GM20000 (cell line): ENCODE measurements at regions not wholly inside any gene's neighbourhood (a gene's known extent, or its start where the extent isn't known, plus 50 kb on each side); places are given as distances from the start of the nearest gene placed in this dataset.

Experiments used
- DNase-seq: peaks from one replicate; pipeline ENCODE4 v3.0.0; 2012; ENCODE audit warnings: low spot score
- TF ChIP-seq, protein P1 (sequence below): IDR thresholded peaks from 2 replicates; pipeline ENCODE4 v1.5.1; 2012; ENCODE audit warnings: mild to moderate bottlenecking, control low read depth; ENCODE audit errors: extremely low read depth, missing control alignments

DNA sequence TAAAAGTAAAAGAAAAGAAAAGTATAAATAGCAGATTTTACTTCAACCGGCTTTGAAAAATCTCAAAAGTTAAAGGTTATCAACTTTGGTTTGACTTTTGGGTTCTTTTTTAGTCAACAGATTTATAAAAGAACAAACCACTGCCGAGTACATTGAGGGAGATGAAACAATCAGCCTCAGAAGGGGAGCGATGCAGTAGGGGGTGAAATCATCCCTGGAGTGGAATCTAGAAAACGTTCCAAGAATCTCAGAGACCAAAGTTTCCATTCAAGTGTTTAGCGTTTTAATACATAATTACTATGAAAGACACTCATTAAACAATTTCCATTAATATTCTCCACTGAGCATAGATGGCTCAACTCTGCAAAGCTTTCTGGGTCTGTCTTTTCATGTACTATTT is 745.5 kb downstream of the NR2F2 start:
- TF ChIP-seq, protein P1, sequence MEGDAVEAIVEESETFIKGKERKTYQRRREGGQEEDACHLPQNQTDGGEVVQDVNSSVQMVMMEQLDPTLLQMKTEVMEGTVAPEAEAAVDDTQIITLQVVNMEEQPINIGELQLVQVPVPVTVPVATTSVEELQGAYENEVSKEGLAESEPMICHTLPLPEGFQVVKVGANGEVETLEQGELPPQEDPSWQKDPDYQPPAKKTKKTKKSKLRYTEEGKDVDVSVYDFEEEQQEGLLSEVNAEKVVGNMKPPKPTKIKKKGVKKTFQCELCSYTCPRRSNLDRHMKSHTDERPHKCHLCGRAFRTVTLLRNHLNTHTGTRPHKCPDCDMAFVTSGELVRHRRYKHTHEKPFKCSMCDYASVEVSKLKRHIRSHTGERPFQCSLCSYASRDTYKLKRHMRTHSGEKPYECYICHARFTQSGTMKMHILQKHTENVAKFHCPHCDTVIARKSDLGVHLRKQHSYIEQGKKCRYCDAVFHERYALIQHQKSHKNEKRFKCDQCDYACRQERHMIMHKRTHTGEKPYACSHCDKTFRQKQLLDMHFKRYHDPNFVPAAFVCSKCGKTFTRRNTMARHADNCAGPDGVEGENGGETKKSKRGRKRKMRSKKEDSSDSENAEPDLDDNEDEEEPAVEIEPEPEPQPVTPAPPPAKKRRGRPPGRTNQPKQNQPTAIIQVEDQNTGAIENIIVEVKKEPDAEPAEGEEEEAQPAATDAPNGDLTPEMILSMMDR = no peak
- no peak for DNase-seq

DNA sequence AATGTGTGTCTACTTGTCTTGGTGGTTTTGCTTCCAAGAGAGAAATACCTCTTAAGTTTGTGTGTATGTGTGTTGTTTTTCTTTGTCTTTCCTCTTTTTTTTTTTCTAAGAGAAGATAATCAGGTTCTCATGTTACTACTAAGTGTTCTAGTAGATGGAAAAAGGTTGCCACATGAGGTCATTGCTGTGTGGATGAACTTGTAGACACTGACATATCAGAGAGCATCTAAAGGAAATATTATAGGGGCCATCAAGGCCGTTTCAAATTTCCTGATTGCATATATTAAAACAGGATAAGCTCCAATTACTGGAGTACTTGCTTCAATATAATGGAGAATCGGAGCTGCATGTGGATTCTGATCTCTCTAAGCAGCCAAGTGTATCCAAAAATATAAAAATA is 747.5 kb downstream of the NR2F2 start:
- no peak for DNase-seq
- TF ChIP-seq, protein P1 = no peak

DNA sequence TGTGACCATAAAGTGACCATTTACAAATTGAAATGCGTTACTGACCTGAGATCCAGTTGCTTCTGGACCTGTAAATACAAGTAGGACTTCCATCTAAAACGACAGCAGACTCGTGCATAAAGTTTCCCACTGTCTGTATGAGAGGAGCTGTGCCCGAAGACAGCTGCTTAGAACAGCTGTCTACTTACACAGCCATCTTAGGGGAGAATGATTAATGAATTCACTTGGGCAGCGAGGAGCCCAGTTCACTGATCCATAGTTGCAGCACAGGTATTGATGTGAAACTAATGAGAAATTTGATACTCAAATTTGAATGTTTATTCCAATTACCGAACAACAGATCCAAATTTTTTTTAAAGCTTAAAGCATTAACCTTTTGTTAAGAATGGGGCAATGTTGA is 748.1 kb downstream of the NR2F2 start:
- DNase-seq = no peak
- TF ChIP-seq, protein P1 = no peak

DNA sequence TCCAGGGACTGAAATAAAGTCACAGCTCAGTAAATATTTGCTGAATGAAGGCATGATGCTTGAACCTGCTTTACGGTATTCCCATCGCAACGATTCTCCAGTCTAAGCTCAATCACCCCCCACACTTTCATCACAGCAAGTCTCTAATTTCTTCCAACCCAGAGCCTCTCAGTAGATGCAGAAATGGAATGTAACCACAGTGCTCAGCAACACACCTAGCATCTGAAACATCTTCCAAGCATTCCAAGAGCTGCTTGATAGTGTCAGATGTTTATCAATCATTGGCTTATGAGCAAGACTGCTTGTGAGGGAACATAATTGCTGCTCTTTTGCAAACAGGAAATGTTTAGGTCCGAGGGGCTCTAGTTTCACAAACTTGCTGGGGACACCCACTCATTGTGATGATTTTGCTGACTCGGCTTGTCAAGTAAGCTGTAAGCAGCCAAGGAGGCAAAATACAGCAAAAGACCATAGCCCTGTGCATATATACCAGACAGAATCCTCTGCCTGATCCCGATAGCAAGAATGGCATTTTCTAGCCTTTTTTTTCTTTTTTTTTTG is 751.2 kb downstream of the NR2F2 start:
- DNase-seq = no peak
- TF ChIP-seq, protein P1 = no peak

DNA sequence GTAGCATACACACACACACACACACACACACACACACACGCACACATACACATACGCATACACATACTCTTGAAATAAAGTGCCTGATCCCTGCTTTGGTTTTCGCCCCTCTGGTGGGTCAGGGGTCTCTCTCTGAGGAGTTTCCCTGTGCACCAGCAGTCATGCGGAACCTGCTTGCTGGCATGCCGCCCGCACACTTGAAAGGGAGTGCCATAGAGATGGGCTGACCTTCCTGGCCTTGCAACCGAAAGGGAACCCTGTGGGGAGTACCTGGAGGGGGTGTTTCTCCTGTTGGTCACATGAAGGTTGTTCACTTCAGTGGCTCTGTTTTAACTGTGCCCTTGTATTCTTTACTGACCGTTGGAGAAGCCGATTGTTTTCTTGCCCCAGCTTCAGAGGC is 752.3 kb downstream of the NR2F2 start:
- TF ChIP-seq, protein P1 = no peak
- no peak for DNase-seq

DNA sequence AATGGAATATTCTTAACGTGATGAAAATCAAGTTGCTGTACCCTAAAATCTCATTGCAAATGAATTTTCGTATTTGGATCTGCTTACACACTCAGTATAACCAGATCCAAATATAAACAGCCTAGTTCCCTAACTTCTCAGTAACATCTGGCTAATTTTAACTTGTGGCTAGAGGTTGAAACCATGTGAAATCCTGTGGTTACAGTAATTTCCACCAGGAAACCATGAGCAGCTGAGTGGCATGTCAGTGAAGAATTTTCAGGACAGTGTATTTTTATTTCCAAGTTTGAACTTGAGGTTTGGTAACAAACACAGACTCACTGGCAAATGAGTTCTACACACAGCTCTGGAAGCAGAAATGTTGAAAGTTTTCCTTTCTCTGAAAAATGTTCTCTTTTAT is 754.1 kb downstream of the NR2F2 start:
- no peak for DNase-seq
- TF ChIP-seq, protein P1 = no peak

DNA sequence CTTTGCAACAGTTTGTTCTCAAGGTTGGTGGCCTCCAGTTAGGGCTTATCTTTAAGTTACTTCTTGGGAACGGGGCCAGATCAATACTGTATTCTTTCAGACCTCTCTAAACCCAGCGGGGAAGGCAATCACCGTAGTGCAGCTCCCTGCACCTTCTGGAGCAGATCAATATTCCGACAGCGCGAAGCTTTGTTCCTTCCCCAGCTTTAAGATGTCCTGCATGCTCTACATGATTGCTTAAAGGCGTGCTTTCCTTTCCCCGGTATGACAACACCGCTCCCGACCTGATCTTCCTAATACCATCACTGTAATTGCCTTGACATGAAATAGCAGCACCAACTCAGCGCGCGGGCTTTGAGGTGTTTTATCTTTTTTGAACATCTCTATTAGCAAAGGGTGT is 755.2 kb downstream of the NR2F2 start:
- DNase-seq = no peak
- TF ChIP-seq, protein P1 = no peak
